H9 (cell line): ENCODE measurements at regions not wholly inside any gene's neighbourhood (a gene's known extent, or its start where the extent isn't known, plus 50 kb on each side); places are given as distances from the start of the nearest gene placed in this dataset.

Source experiments
- DNase-seq: peaks from one replicate; pipeline ENCODE4 v3.0.0-alpha.2; 2017
- H2AFZ ChIP-seq: one replicate; pipeline ENCODE4 v1.6.1; 2013; ENCODE audit warnings: mild to moderate bottlenecking, low read length, control low read depth, moderate library complexity
- H2AK5ac ChIP-seq: 2 replicates; pipeline ENCODE4 v1.6.1; 2013; ENCODE audit warnings: low read length, control low read depth, mixed read lengths; ENCODE audit not compliant: insufficient read length
- H2BK120ac ChIP-seq: one replicate; pipeline ENCODE4 v1.6.1; 2013; ENCODE audit warnings: low read depth, mild to moderate bottlenecking, low read length, control low read depth, inconsistent platforms; ENCODE audit not compliant: poor library complexity, severe bottlenecking
- H2BK12ac ChIP-seq: 2 replicates; pipeline ENCODE4 v1.6.1; 2013; ENCODE audit warnings: low read length, control low read depth, mixed read lengths, low read depth; ENCODE audit not compliant: insufficient read length
- H2BK15ac ChIP-seq: 2 replicates; pipeline ENCODE4 v1.6.1; 2013; ENCODE audit warnings: low read depth, low read length, control low read depth
- H2BK20ac ChIP-seq: one replicate; pipeline ENCODE4 v1.6.1; 2013; ENCODE audit warnings: low read depth, mild to moderate bottlenecking, low read length, control low read depth, inconsistent platforms; ENCODE audit not compliant: poor library complexity, severe bottlenecking
- H2BK5ac ChIP-seq: 2 replicates; pipeline ENCODE4 v1.6.1; 2013; ENCODE audit warnings: low read length, control low read depth, mixed read lengths; ENCODE audit not compliant: insufficient read length
- H3K14ac ChIP-seq: 2 replicates; pipeline ENCODE4 v1.6.1; 2013; ENCODE audit warnings: low read length, control low read depth; ENCODE audit not compliant: insufficient read depth
- H3K18ac ChIP-seq: 2 replicates; pipeline ENCODE4 v1.6.1; 2013; ENCODE audit warnings: low read depth, mild to moderate bottlenecking, mixed read lengths, low read length, control low read depth; ENCODE audit not compliant: insufficient read length
- H3K23ac ChIP-seq: 2 replicates; pipeline ENCODE4 v1.6.1; 2013; ENCODE audit warnings: low read length, control low read depth, mixed read lengths, low read depth; ENCODE audit not compliant: insufficient read length
- H3K23me2 ChIP-seq: 2 replicates; pipeline ENCODE4 v1.6.1; 2013; ENCODE audit warnings: low read depth, mild to moderate bottlenecking, mixed read lengths, low read length, control low read depth; ENCODE audit not compliant: insufficient read length, poor library complexity, severe bottlenecking
- H3K27ac ChIP-seq: 2 replicates; pipeline ENCODE4 v1.5.1; 2013; ENCODE audit warnings: low read length, control low read depth, mixed read lengths, low read depth; ENCODE audit not compliant: insufficient read length
- H3K27me3 ChIP-seq: 2 replicates; pipeline ENCODE4 v1.6.1; 2013; ENCODE audit warnings: low read length, control low read depth, inconsistent platforms; ENCODE audit not compliant: insufficient read depth
- H3K4ac ChIP-seq: 2 replicates; pipeline ENCODE4 v1.6.1; 2013; ENCODE audit warnings: low read depth, mild to moderate bottlenecking, control low read depth, inconsistent platforms, low read length, moderate library complexity
- H3K4me1 ChIP-seq: 2 replicates; pipeline ENCODE4 v1.6.1; 2013; ENCODE audit warnings: low read length, control low read depth, inconsistent platforms; ENCODE audit not compliant: insufficient read depth
- H3K4me2 ChIP-seq: 2 replicates; pipeline ENCODE4 v1.6.1; 2013; ENCODE audit warnings: low read length, control low read depth, mixed read lengths; ENCODE audit not compliant: insufficient read length, insufficient read depth
- H3K56ac ChIP-seq: 2 replicates; pipeline ENCODE4 v1.6.1; 2013; ENCODE audit warnings: low read depth, mild to moderate bottlenecking, mixed read lengths, low read length, control low read depth; ENCODE audit not compliant: insufficient read length
- H3K79me1 ChIP-seq: 2 replicates; pipeline ENCODE4 v1.6.1; 2013; ENCODE audit warnings: low read depth, mild to moderate bottlenecking, moderate library complexity, low read length, control low read depth, inconsistent platforms; ENCODE audit not compliant: insufficient read depth, poor library complexity, severe bottlenecking
- H3K79me2 ChIP-seq: 2 replicates; pipeline ENCODE4 v1.6.1; 2013; ENCODE audit warnings: low read length, control low read depth, inconsistent platforms; ENCODE audit not compliant: insufficient read depth
- H3K9ac ChIP-seq: 2 replicates; pipeline ENCODE4 v1.6.1; 2013; ENCODE audit warnings: low read length, control low read depth, mixed read lengths; ENCODE audit not compliant: insufficient read length; ENCODE audit errors: extremely low read depth
- H3K9me3 ChIP-seq: one replicate; pipeline ENCODE4 v1.6.1; 2013; ENCODE audit warnings: low read depth, low read length, inconsistent platforms; ENCODE audit not compliant: control insufficient read depth
- H3T11ph ChIP-seq: one replicate; pipeline ENCODE4 v1.6.1; 2013; ENCODE audit warnings: mild to moderate bottlenecking, low read length, control low read depth, inconsistent platforms
- H4K20me1 ChIP-seq: one replicate; pipeline ENCODE4 v1.6.1; 2013; ENCODE audit not compliant: control insufficient read depth, insufficient read length, insufficient read depth
- H4K5ac ChIP-seq: 2 replicates; pipeline ENCODE4 v1.6.1; 2013; ENCODE audit warnings: low read depth, mild to moderate bottlenecking, mixed read lengths, low read length, control low read depth; ENCODE audit not compliant: insufficient read length
- H4K8ac ChIP-seq: replicated peaks from 2 replicates; pipeline ENCODE4 v1.6.1; 2013; ENCODE audit warnings: low read length, control low read depth, mixed read lengths, low read depth; ENCODE audit not compliant: insufficient read length
- H4K91ac ChIP-seq: 2 replicates; pipeline ENCODE4 v1.6.1; 2013; ENCODE audit warnings: low read depth, mild to moderate bottlenecking, moderate library complexity, mixed read lengths, low read length, control low read depth; ENCODE audit not compliant: insufficient read length
- H3K27ac Mint-ChIP-seq, 3 experiments: 2 replicates in 2 of 3; 3 replicates in 1 of 3; pipeline ENCODE4 v1.8.0; 2020 to 2021; ENCODE audit warnings: mixed read lengths in 3 of 3, mild to moderate bottlenecking in 1 of 3, moderate library complexity in 1 of 3
- H3K27me3 Mint-ChIP-seq: 2 replicates; pipeline ENCODE4 v1.8.0; 2021; ENCODE audit warnings: low read depth, mild to moderate bottlenecking, moderate library complexity, mixed read lengths
- H3K36me3 Mint-ChIP-seq, 3 experiments: 2 replicates in 2 of 3; 3 replicates in 1 of 3; pipeline ENCODE4 v1.8.0; 2020 to 2021; ENCODE audit warnings: low read depth in 3 of 3, mixed read lengths in 3 of 3; ENCODE audit not compliant: insufficient read depth in 1 of 3
- H3K4me1 Mint-ChIP-seq, 2 experiments: 2 replicates each; pipeline ENCODE4 v1.8.0; 2020; ENCODE audit warnings: mixed read lengths in 2 of 2
- H3K4me3 Mint-ChIP-seq, 2 experiments: 2 replicates in 1 of 2; 3 replicates in 1 of 2; pipeline ENCODE4 v1.8.0; 2020 to 2021; ENCODE audit warnings: mild to moderate bottlenecking in 2 of 2, mixed read lengths in 2 of 2, moderate library complexity in 1 of 2
- H3K9me3 Mint-ChIP-seq, 2 experiments: 2 replicates in 1 of 2; 3 replicates in 1 of 2; pipeline ENCODE4 v1.8.0; 2020; ENCODE audit warnings: mild to moderate bottlenecking in 2 of 2, mixed read lengths in 2 of 2, moderate library complexity in 1 of 2
- CTCF ChIP-seq: fragments of 200-600 bp; sonication (generic); conservative IDR thresholded peaks from 3 replicates; pipeline ENCODE4 v1.8.0; 2021; ENCODE audit warnings: antibody characterized with exemption, mild to moderate bottlenecking
- WGBS: extraction: QIAGEN DNeasy Blood & Tissue Kit; methylation state at CpG from one replicate; pipeline ENCODE4 v1.1.7; 2013; ENCODE audit warnings: missing lambda C conversion rate, low lambda C conversion rate, mixed read lengths; ENCODE audit not compliant: insufficient read length; ENCODE audit errors: extremely low coverage; 5-methylcytosine and 5-hydroxymethylcytosine counted together

GRCh38 chr6:77371748-77372147, 91.5 kb downstream of the HTR1B start:
- no peaks in the 10 kb centered on the region for H3K27me3 Mint-ChIP-seq
- Histone ChIP-seq H4K8ac (no peak overlapping the region), H3K14ac (no peak overlapping the region), H3K27ac (no peak overlapping the region), H4K91ac (no peak overlapping the region), H2BK12ac (no peak overlapping the region), H3K9me3 (no peaks in the 10 kb centered on the region), H2BK5ac (no peak overlapping the region), H3K56ac (no peak overlapping the region), H3T11ph (no peak overlapping the region), H2AFZ (no peak overlapping the region), H4K20me1 (no peaks in the 10 kb centered on the region), H3K23me2 (no peaks in the 10 kb centered on the region), H3K79me2 (no peaks in the 10 kb centered on the region), H3K9ac (no peak overlapping the region), H3K27me3 (no peaks in the 10 kb centered on the region), H3K18ac (no peak overlapping the region), H2BK20ac (no peak overlapping the region), H3K4me1 (no peaks in the 10 kb centered on the region), H2BK15ac (no peak overlapping the region), H3K23ac (no peak overlapping the region), H4K5ac (no peak overlapping the region), H3K4ac (no peak overlapping the region), H3K4me2 (no peak overlapping the region), H2AK5ac (no peak overlapping the region), H3K79me1 (no peaks in the 10 kb centered on the region), H2BK120ac (peak overlapping the region; percentile 48)
- no CpG with 5 or more reads among the region's 5 CpGs for WGBS
- no peak overlapping the region for H3K27ac Mint-ChIP-seq
- DNase-seq = no peak
- no peak overlapping the region for H3K4me3 Mint-ChIP-seq
- H3K4me1 Mint-ChIP-seq = peaks cover 3 to 10% of the 10 kb centered on the region in 2 experiments; a peak in 2 of 4 replicates
- H3K36me3 Mint-ChIP-seq = no peaks in the 10 kb centered on the region
- H3K9me3 Mint-ChIP-seq = no peaks in the 10 kb centered on the region
- no peak for TF ChIP-seq CTCF
